GM12873 (cell line): ENCODE measurements at regions not wholly inside any gene's neighbourhood (a gene's known extent, or its start where the extent isn't known, plus 50 kb on each side); places are given as distances from the start of the nearest gene placed in this dataset.

Source experiments
- CTCF ChIP-seq: IDR thresholded peaks from 2 replicates; pipeline ENCODE4 v1.5.1; 2012; ENCODE audit warnings: low read depth, mild to moderate bottlenecking, moderate library complexity, low read length, control low read depth; ENCODE audit not compliant: insufficient read depth; ENCODE audit errors: missing control alignments

- TF ChIP-seq CTCF, result no peak
Measured at GRCh38 chr10:124251317-124252065, 158.1 kb upstream of the CHST15 start.

- TF ChIP-seq CTCF, result no peak
Measured at GRCh38 chr10:124250506-124250905, 157.1 kb upstream of the CHST15 start.

- peak; percentile 35 for TF ChIP-seq CTCF
Measured at GRCh38 chr10:124249812-124250432, 156.5 kb upstream of the CHST15 start.

- TF ChIP-seq CTCF, result no peak
Measured at GRCh38 chr10:124249196-124249595, 155.8 kb upstream of the CHST15 start.

- TF ChIP-seq CTCF, result no peak
Measured at GRCh38 chr10:124248056-124249045, 155.0 kb upstream of the CHST15 start.

- TF ChIP-seq CTCF, result no peak
Measured at GRCh38 chr10:124245806-124246440, 152.5 kb upstream of the CHST15 start.
